ENCODE measurements at regions not wholly inside any gene's neighbourhood (a gene's known extent, or its start where the extent isn't known, plus 50 kb on each side); places are given as distances from the start of the nearest gene placed in this dataset.

GRCh38 chr5:173706700-173707099, 90.2 kb upstream of the BOD1 start:
- Mint-ChIP-seq H3K27ac (no peak overlapping the region), H3K36me3 (no peaks in the 10 kb centered on the region), H3K4me1 (no peaks in the 10 kb centered on the region), H3K27me3 (ENCODE audit: low read depth in 2 of 2) (no peaks in the 10 kb centered on the region), H3K4me3 (no peak overlapping the region), H3K9me3 (no peaks in the 10 kb centered on the region)
- DNase-seq = no peak
- 78% methylated on average over 4 of the region's 4 CpGs for WGBS (ENCODE audit: insufficient coverage)
- intact Hi-C loops (cut with micrococcal nuclease) = no loop called here
- H3K27me3 ChIP-seq (ENCODE audit: control insufficient read depth, insufficient read depth, low read length) = no peaks in the 10 kb centered on the region
- no peak for TF ChIP-seq CTCF (IDR thresholded peaks at IDR 0.05)
- no peak overlapping the region for H3K4me3 ChIP-seq (ENCODE audit: low read length)
- no peak overlapping the region for H3K27ac ChIP-seq (ENCODE audit: low read length)
- no peak for ATAC-seq
- H3K9me3 ChIP-seq (ENCODE audit: control insufficient read depth, insufficient read depth, low read length) = no peaks in the 10 kb centered on the region
- H3K36me3 ChIP-seq (ENCODE audit: control insufficient read depth, insufficient read depth, low read length) = no peaks in the 10 kb centered on the region
- no peaks in the 10 kb centered on the region for H3K4me1 ChIP-seq (ENCODE audit: control insufficient read depth, insufficient read depth, low read length)

DNA sequence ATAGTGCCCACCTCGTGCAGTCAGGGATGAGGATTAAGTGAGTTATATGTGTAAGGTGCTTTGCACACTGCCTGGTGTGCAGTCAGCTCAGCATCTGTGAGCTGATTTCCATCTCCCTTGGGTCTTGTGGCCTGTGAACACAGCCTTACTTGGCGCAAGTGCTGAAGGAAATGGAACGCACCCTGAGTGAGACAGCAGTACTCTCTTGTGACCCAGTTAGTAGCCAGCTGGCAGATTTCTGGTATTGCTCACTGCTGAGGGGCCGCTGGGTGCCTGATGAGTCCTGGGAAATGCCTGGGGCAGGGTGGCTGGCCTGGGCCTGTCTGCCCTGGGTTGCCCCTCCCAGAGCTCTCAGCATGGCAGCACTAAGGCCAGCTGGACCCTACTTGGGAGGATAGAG, 90.9 kb upstream of the BOD1 start:
- H3K9me3 Mint-ChIP-seq = no peaks in the 10 kb centered on the region
- no peaks in the 10 kb centered on the region for H3K36me3 ChIP-seq (ENCODE audit: control insufficient read depth, insufficient read depth, low read length)
- no peaks in the 10 kb centered on the region for H3K4me1 Mint-ChIP-seq
- no peak overlapping the region for H3K4me3 Mint-ChIP-seq
- no peak for ATAC-seq
- H3K4me3 ChIP-seq (ENCODE audit: low read length) = no peak overlapping the region
- 43% methylated on average over 4 of the region's 4 CpGs for WGBS (ENCODE audit: insufficient coverage)
- intact Hi-C loops (cut with micrococcal nuclease) = no loop called here
- no peaks in the 10 kb centered on the region for H3K36me3 Mint-ChIP-seq
- no peak overlapping the region for H3K27ac ChIP-seq (ENCODE audit: low read length)
- TF ChIP-seq CTCF (IDR thresholded peaks at IDR 0.05) = no peak
- no peak overlapping the region for H3K27ac Mint-ChIP-seq
- H3K9me3 ChIP-seq (ENCODE audit: control insufficient read depth, insufficient read depth, low read length) = no peaks in the 10 kb centered on the region
- H3K27me3 Mint-ChIP-seq (ENCODE audit: low read depth in 2 of 2) = no peaks in the 10 kb centered on the region
- no peaks in the 10 kb centered on the region for H3K27me3 ChIP-seq (ENCODE audit: control insufficient read depth, insufficient read depth, low read length)
- H3K4me1 ChIP-seq (ENCODE audit: control insufficient read depth, insufficient read depth, low read length) = no peaks in the 10 kb centered on the region
- DNase-seq = no peak

DNA sequence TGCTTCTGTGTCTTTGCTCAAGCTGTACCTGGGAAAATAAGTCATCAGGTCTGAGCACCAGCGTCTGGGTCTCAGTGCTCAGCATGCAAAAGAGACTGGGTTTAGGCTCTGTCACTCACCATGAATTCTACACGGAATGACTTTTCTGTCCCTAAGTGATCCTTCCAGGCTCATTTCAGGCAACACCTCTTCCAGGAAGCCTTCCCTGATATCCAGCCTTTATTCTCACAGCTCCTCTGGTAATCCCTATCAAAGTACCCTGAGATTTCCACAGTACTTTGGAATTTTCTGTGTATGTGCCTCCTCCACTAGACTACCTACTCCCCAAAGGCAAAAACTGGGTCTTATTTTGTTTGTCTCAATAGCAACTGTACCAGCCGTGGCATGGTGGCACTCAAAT, 92.7 kb upstream of the BOD1 start:
- Histone ChIP-seq H3K27ac (ENCODE audit: low read length) (no peak overlapping the region), H3K36me3 (ENCODE audit: control insufficient read depth, insufficient read depth, low read length) (no peaks in the 10 kb centered on the region), H3K4me3 (ENCODE audit: low read length) (no peak overlapping the region), H3K4me1 (ENCODE audit: control insufficient read depth, insufficient read depth, low read length) (no peaks in the 10 kb centered on the region), H3K9me3 (ENCODE audit: control insufficient read depth, insufficient read depth, low read length) (no peaks in the 10 kb centered on the region), H3K27me3 (ENCODE audit: control insufficient read depth, insufficient read depth, low read length) (no peaks in the 10 kb centered on the region)
- Mint-ChIP-seq H3K27ac (no peak overlapping the region), H3K27me3 (ENCODE audit: low read depth in 2 of 2) (no peaks in the 10 kb centered on the region), H3K36me3 (no peaks in the 10 kb centered on the region), H3K9me3 (no peaks in the 10 kb centered on the region), H3K4me1 (no peaks in the 10 kb centered on the region), H3K4me3 (no peak overlapping the region)
- 77% methylated on average over 3 of the region's 3 CpGs for WGBS (ENCODE audit: insufficient coverage)
- DNase-seq (no peak), ATAC-seq (no peak)
- TF ChIP-seq CTCF (IDR thresholded peaks at IDR 0.05) = no peak
- intact Hi-C loops (cut with micrococcal nuclease) = no loop called here

- Histone ChIP-seq H3K9me3 (ENCODE audit: control insufficient read depth, insufficient read depth, low read length) (no peaks in the 10 kb centered on the region), H3K36me3 (ENCODE audit: control insufficient read depth, insufficient read depth, low read length) (no peaks in the 10 kb centered on the region), H3K27me3 (ENCODE audit: control insufficient read depth, insufficient read depth, low read length) (no peaks in the 10 kb centered on the region), H3K4me3 (ENCODE audit: low read length) (no peak overlapping the region), H3K27ac (ENCODE audit: low read length) (no peak overlapping the region), H3K4me1 (ENCODE audit: control insufficient read depth, insufficient read depth, low read length) (no peaks in the 10 kb centered on the region)
- Mint-ChIP-seq H3K9me3 (no peaks in the 10 kb centered on the region), H3K27ac (no peak overlapping the region), H3K36me3 (no peaks in the 10 kb centered on the region), H3K27me3 (ENCODE audit: low read depth in 2 of 2) (no peaks in the 10 kb centered on the region), H3K4me1 (no peaks in the 10 kb centered on the region), H3K4me3 (no peak overlapping the region)
- no peak for TF ChIP-seq CTCF (IDR thresholded peaks at IDR 0.05)
- intact Hi-C loops (cut with micrococcal nuclease) = no loop called here
- DNase-seq = no peak
- WGBS (ENCODE audit: insufficient coverage) = 90% methylated on average over 6 of the region's 6 CpGs
- no peak for ATAC-seq
Measured at GRCh38 chr5:173709761-173710160, 93.3 kb upstream of the BOD1 start.
